CD4-positive, alpha-beta memory T cell (primary cell): ENCODE measurements at regions not wholly inside any gene's neighbourhood (a gene's known extent, or its start where the extent isn't known, plus 50 kb on each side); places are given as distances from the start of the nearest gene placed in this dataset.

Experiments used
- CTCF ChIA-PET: fragments of 350-600 bp; sonication (Branson Sonifier 250); formaldehyde crosslinking; loops from one replicate; lab custom pipeline; 2021; ENCODE audit warnings: inconsistent platforms; ENCODE audit not compliant: partially characterized antibody; lab: Charles Lee
- POLR2A ChIA-PET: fragments of 350-600 bp; sonication (Branson Sonifier 250); formaldehyde crosslinking; loops from one replicate; lab custom pipeline; 2021; ENCODE audit not compliant: partially characterized antibody; lab: Charles Lee
- DNase-seq, 5 donors: peaks; one replicate each; pipeline versions ENCODE4 v3.0.0 to v3.0.0-alpha.2; 2020 to 2022; ENCODE audit warnings: mixed read lengths in 1 of 5
- H3K27ac ChIP-seq: one replicate; pipeline ENCODE4 v1.7.0; 2013; ENCODE audit warnings: low read depth, low read length
- H3K27me3 ChIP-seq: 2 replicates; pipeline ENCODE4 v1.7.0; 2013; ENCODE audit warnings: mild to moderate bottlenecking, low read length, moderate library complexity; ENCODE audit not compliant: insufficient read depth
- H3K36me3 ChIP-seq: 2 replicates; pipeline ENCODE4 v1.7.0; 2013; ENCODE audit warnings: mild to moderate bottlenecking, low read length, moderate library complexity; ENCODE audit not compliant: insufficient read depth
- H3K4me1 ChIP-seq: 2 replicates; pipeline ENCODE4 v1.7.0; 2013; ENCODE audit warnings: mild to moderate bottlenecking, low read length, moderate library complexity; ENCODE audit not compliant: insufficient read depth
- H3K4me3 ChIP-seq, 2 donors: one replicate each; pipeline ENCODE4 v1.7.0; 2013; ENCODE audit warnings: low read length in 2 of 2, mild to moderate bottlenecking in 1 of 2
- H3K9me3 ChIP-seq, 2 donors: one replicate each; pipeline ENCODE4 v1.7.0; 2013; ENCODE audit warnings: low read length in 2 of 2, control low read depth in 1 of 2; ENCODE audit not compliant: control insufficient read depth in 1 of 2
- H3K27ac Mint-ChIP-seq, 7 donors: one replicate each; pipeline ENCODE4 v1.8.0; 2020 to 2021; ENCODE audit warnings: mixed read lengths in 7 of 7, mild to moderate bottlenecking in 6 of 7, inconsistent platforms in 3 of 7, moderate library complexity in 3 of 7
- H3K27me3 Mint-ChIP-seq, 2 donors: one replicate each; pipeline ENCODE4 v1.8.0; 2020 to 2021; ENCODE audit warnings: mixed read lengths in 2 of 2
- H3K36me3 Mint-ChIP-seq, 2 donors: one replicate each; pipeline ENCODE4 v1.8.0; 2020 to 2021; ENCODE audit warnings: mixed read lengths in 2 of 2, inconsistent platforms in 1 of 2, mild to moderate bottlenecking in 1 of 2
- H3K4me1 Mint-ChIP-seq, 4 donors: one replicate each; pipeline ENCODE4 v1.8.0; 2020 to 2021; ENCODE audit warnings: mixed read lengths in 4 of 4, mild to moderate bottlenecking in 1 of 4
- H3K4me3 Mint-ChIP-seq, 8 donors: one replicate each; pipeline ENCODE4 v1.8.0; 2020 to 2021; ENCODE audit warnings: mixed read lengths in 8 of 8, mild to moderate bottlenecking in 7 of 8, moderate library complexity in 6 of 8, inconsistent platforms in 3 of 8
- H3K9me3 Mint-ChIP-seq, 8 donors: one replicate each; pipeline ENCODE4 v1.8.0; 2020 to 2021; ENCODE audit warnings: mixed read lengths in 8 of 8, mild to moderate bottlenecking in 5 of 8, inconsistent platforms in 3 of 8, moderate library complexity in 1 of 8
- intact Hi-C: fragments of 100-400 bp; cut with micrococcal nuclease; formaldehyde crosslinking; loops from one replicate; pipeline ENCODE4 v1.15.1; 2023

- Histone ChIP-seq H3K4me3 (no peak overlapping the region), H3K27ac (no peak overlapping the region), H3K9me3 (no peaks in the 10 kb centered on the region), H3K4me1 (no peaks in the 10 kb centered on the region), H3K27me3 (no peaks in the 10 kb centered on the region), H3K36me3 (no peaks in the 10 kb centered on the region)
- ChIA-PET CTCF (no interaction called here), POLR2A (no interaction called here)
- Mint-ChIP-seq H3K4me1 (no peaks in the 10 kb centered on the region), H3K27ac (no peak overlapping the region), H3K9me3 (peaks cover 0 to 4% (median 0%) of the 10 kb centered on the region in 8 donors), H3K36me3 (no peaks in the 10 kb centered on the region), H3K4me3 (no peak overlapping the region), H3K27me3 (peaks cover 0 to 1% of the 10 kb centered on the region in 2 donors)
- intact Hi-C loops = no loop called here
- no peak for DNase-seq
Observed at GRCh38 chr12:127431594-127431993, 835.4 kb upstream of the TMEM132C start.

GRCh38 chr12:127435439-127435838, 831.5 kb upstream of the TMEM132C start:
- Mint-ChIP-seq H3K4me3 (no peak overlapping the region), H3K9me3 (peaks cover 0 to 25% (median 13%) of the 10 kb centered on the region in 8 donors), H3K27me3 (peaks cover 0 to 1% of the 10 kb centered on the region in 2 donors), H3K27ac (no peak overlapping the region), H3K4me1 (no peaks in the 10 kb centered on the region), H3K36me3 (no peaks in the 10 kb centered on the region)
- POLR2A ChIA-PET = no interaction called here
- Histone ChIP-seq H3K4me1 (no peaks in the 10 kb centered on the region), H3K9me3 (no peaks in the 10 kb centered on the region), H3K27ac (no peak overlapping the region), H3K36me3 (no peaks in the 10 kb centered on the region), H3K4me3 (no peak overlapping the region), H3K27me3 (no peaks in the 10 kb centered on the region)
- CTCF ChIA-PET = no interaction called here
- intact Hi-C loops = no loop called here
- DNase-seq = no peak

- intact Hi-C loops = no loop called here
- H3K4me3 ChIP-seq = no peak overlapping the region
- H3K27ac ChIP-seq = no peak overlapping the region
- Mint-ChIP-seq H3K4me1 (no peaks in the 10 kb centered on the region), H3K36me3 (no peaks in the 10 kb centered on the region), H3K9me3 (peaks cover 4 to 43% (median 21%) of the 10 kb centered on the region in 8 donors), H3K27ac (no peak overlapping the region), H3K27me3 (peaks cover 0 to 3% of the 10 kb centered on the region in 2 donors), H3K4me3 (no peak overlapping the region)
- no peaks in the 10 kb centered on the region for H3K27me3 ChIP-seq
- POLR2A ChIA-PET = no interaction called here
- CTCF ChIA-PET = no interaction called here
- no peak for DNase-seq
- H3K36me3 ChIP-seq = no peaks in the 10 kb centered on the region
- H3K4me1 ChIP-seq = no peaks in the 10 kb centered on the region
- no peaks in the 10 kb centered on the region for H3K9me3 ChIP-seq
Observed at GRCh38 chr12:127438512-127439244, 828.3 kb upstream of the TMEM132C start.

- Histone ChIP-seq H3K36me3 (no peaks in the 10 kb centered on the region), H3K27ac (no peak overlapping the region), H3K4me1 (no peaks in the 10 kb centered on the region), H3K27me3 (no peaks in the 10 kb centered on the region), H3K9me3 (no peaks in the 10 kb centered on the region), H3K4me3 (no peak overlapping the region)
- H3K27ac Mint-ChIP-seq = no peak overlapping the region
- H3K4me3 Mint-ChIP-seq = no peak overlapping the region
- H3K27me3 Mint-ChIP-seq = peaks cover 0 to 2% of the 10 kb centered on the region in 2 donors
- no peaks in the 10 kb centered on the region for H3K4me1 Mint-ChIP-seq
- no peak for DNase-seq
- intact Hi-C loops = no loop called here
- H3K36me3 Mint-ChIP-seq = no peaks in the 10 kb centered on the region
- CTCF ChIA-PET = no interaction called here
- peaks cover 4 to 19% (median 11%) of the 10 kb centered on the region in 8 donors for H3K9me3 Mint-ChIP-seq
- POLR2A ChIA-PET = no interaction called here
Observed at GRCh38 chr12:127445581-127446139, 821.3 kb upstream of the TMEM132C start.

- DNase-seq = no peak
- POLR2A ChIA-PET = no interaction called here
- no peaks in the 10 kb centered on the region for H3K27me3 ChIP-seq
- Mint-ChIP-seq H3K27ac (no peak overlapping the region), H3K4me3 (no peak overlapping the region), H3K9me3 (peaks cover 0 to 9% (median 0%) of the 10 kb centered on the region in 8 donors), H3K27me3 (peaks cover 3 to 7% of the 10 kb centered on the region in 2 donors), H3K4me1 (no peaks in the 10 kb centered on the region), H3K36me3 (no peaks in the 10 kb centered on the region)
- intact Hi-C loops = no loop called here
- H3K9me3 ChIP-seq = no peaks in the 10 kb centered on the region
- no peaks in the 10 kb centered on the region for H3K4me1 ChIP-seq
- CTCF ChIA-PET = no interaction called here
- H3K27ac ChIP-seq = no peak overlapping the region
- H3K36me3 ChIP-seq = no peaks in the 10 kb centered on the region
- no peak overlapping the region for H3K4me3 ChIP-seq
Observed at GRCh38 chr12:127448906-127449305, 818.1 kb upstream of the TMEM132C start.

- Mint-ChIP-seq H3K27ac (no peak overlapping the region), H3K27me3 (peaks cover 8 to 16% of the 10 kb centered on the region in 2 donors), H3K4me1 (no peaks in the 10 kb centered on the region), H3K4me3 (no peak overlapping the region), H3K36me3 (no peaks in the 10 kb centered on the region), H3K9me3 (peaks cover 0 to 15% (median under 1%) of the 10 kb centered on the region in 8 donors)
- no peak for DNase-seq
- ChIA-PET POLR2A (no interaction called here), CTCF (no interaction called here)
- no peaks in the 10 kb centered on the region for H3K4me1 ChIP-seq
- H3K4me3 ChIP-seq = no peak overlapping the region
- H3K36me3 ChIP-seq = no peaks in the 10 kb centered on the region
- no peaks in the 10 kb centered on the region for H3K9me3 ChIP-seq
- H3K27me3 ChIP-seq = no peaks in the 10 kb centered on the region
- no peak overlapping the region for H3K27ac ChIP-seq
- intact Hi-C loops = no loop called here
Observed at GRCh38 chr12:127450826-127451225, 816.1 kb upstream of the TMEM132C start.

GRCh38 chr12:127455347-127456265, 811.4 kb upstream of the TMEM132C start:
- H3K9me3 Mint-ChIP-seq = peaks cover 0 to 11% (median under 1%) of the 10 kb centered on the region in 8 donors
- Histone ChIP-seq H3K27ac (no peak overlapping the region), H3K36me3 (no peaks in the 10 kb centered on the region), H3K27me3 (no peaks in the 10 kb centered on the region), H3K4me3 (no peak overlapping the region), H3K4me1 (no peaks in the 10 kb centered on the region), H3K9me3 (no peaks in the 10 kb centered on the region)
- no peak overlapping the region for H3K4me3 Mint-ChIP-seq
- peaks cover 9 to 23% of the 10 kb centered on the region in 2 donors for H3K27me3 Mint-ChIP-seq
- H3K27ac Mint-ChIP-seq = no peak overlapping the region
- DNase-seq = no peak
- CTCF ChIA-PET = no interaction called here
- peaks cover 0 to 1% (median 0%) of the 10 kb centered on the region in 4 donors for H3K4me1 Mint-ChIP-seq
- H3K36me3 Mint-ChIP-seq = no peaks in the 10 kb centered on the region
- intact Hi-C loops = no loop called here
- POLR2A ChIA-PET = no interaction called here
